ENCODE measurements at regions not wholly inside any gene's neighbourhood (a gene's known extent, or its start where the extent isn't known, plus 50 kb on each side); places are given as distances from the start of the nearest gene placed in this dataset.

DNA sequence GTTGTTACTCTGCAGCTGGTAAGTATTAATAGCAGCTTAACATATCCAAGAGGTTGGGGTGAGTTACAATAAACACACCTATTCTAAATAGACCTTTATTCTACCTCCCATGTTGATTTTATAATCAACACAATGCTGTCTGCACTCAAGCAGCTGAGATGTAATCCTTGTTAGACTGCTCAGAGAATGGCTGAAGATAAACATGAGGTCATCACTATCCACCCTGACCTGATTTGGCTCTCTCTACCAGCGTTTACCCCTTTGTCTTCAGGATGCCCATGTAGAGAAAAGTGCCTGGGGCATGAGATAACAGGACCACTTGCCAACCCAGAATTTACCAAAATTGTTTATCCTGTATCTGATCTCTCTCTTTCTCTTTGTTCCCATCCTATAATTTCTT, 220.7 kb upstream of the DEFB112 start:
- TF ChIP-seq, protein P1, sequence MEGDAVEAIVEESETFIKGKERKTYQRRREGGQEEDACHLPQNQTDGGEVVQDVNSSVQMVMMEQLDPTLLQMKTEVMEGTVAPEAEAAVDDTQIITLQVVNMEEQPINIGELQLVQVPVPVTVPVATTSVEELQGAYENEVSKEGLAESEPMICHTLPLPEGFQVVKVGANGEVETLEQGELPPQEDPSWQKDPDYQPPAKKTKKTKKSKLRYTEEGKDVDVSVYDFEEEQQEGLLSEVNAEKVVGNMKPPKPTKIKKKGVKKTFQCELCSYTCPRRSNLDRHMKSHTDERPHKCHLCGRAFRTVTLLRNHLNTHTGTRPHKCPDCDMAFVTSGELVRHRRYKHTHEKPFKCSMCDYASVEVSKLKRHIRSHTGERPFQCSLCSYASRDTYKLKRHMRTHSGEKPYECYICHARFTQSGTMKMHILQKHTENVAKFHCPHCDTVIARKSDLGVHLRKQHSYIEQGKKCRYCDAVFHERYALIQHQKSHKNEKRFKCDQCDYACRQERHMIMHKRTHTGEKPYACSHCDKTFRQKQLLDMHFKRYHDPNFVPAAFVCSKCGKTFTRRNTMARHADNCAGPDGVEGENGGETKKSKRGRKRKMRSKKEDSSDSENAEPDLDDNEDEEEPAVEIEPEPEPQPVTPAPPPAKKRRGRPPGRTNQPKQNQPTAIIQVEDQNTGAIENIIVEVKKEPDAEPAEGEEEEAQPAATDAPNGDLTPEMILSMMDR (conservative IDR thresholded peaks at IDR 0.05; ENCODE audit: low read depth, low read length) = no peak
- no peak for TF ChIP-seq EZH2 (IDR thresholded peaks at IDR 0.05; ENCODE audit: borderline replicate concordance, low read depth, low read length, poor library complexity, severe bottlenecking)

All from A673 (cell line).